DLD1 (cell line): ENCODE measurements at regions not wholly inside any gene's neighbourhood (a gene's known extent, or its start where the extent isn't known, plus 50 kb on each side); places are given as distances from the start of the nearest gene placed in this dataset.

Experiments used
- in situ Hi-C: cut with HindIII; loops from 2 replicates; pipeline ENCODE4 v1.10.0; 2017; ENCODE audit warnings: low sequenced_read_pairs

DNA sequence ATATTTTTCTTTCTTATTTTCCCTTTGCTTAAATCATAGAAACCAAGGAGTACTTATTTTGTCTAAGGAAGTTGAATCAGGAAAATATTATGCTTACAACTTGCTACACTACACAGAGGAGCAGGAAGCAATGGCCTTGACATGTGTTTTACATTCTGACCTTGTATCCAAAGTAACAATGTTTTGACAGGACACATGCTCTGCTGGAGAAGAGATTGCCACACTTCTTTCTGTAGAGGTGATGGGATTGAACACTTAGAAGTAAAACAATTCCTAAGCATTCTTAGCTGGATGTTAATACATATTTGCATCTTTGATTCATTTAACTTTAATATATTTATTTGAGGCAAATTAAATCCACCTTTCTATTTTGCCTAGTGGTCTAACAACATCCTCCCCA, 929.1 kb downstream of the DSC3 start:
- in situ Hi-C loops: no loop called here

DNA sequence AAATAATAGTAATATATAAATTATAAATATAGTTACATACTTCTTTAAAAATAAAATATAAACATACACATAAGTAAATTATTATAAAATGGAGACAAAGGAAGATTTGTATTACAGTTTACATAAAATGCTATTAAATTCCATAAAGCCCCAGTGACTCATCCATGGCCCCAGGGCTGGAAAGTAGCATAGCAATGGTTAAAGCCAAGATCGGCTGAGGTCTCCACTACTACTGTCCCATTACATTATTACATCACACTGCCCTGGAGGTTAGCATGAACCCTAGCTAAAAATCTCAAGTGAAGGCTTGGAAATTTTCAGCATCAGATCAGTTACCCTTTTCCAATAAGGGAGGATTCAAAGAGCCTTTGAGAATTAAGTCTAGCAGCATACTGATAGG, 936.2 kb downstream of the DSC3 start:
- in situ Hi-C loops: no loop called here

- in situ Hi-C loops: no loop called here
Observed at GRCh38 chr18:30103881-30104280, 938.7 kb downstream of the DSC3 start.

DNA sequence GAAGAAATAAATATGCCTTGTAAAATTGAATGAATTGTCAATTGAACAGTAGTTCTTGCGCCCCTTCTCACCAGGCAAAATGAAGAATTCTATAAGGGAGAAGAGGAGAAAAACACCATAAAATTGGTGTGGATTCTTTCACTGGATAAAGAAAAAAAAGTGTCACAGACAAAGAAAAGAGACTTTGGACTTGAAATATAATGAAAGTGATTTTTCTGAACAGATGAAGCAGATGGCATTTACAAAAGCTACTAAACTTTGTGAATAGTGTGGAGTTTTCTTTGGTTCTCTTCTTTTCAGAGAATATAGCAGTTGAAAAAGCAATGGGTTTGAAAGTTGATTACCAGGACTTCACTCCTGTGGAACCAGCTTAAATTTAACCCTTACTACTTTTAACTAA, 945.7 kb downstream of the DSC3 start:
- in situ Hi-C loops: no loop called here

DNA sequence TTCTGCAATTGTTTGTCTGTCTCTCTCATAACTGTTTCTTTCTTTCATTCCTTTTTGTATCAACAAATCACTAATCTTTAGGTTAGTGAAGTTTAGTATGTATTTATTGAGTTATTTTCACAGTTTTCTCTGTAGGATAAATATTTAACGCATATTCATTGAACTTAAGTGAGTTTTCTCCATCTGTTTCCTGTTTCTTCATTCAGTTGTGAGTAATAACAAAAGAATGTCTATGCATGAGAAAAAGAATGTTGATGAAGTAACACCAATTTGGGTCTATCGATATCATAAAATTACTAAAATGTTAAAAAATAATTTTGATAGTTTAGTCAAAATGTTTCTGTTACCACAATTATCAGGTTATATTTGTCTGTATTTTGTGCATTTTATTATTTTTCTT, 948.0 kb downstream of the DSC3 start:
- in situ Hi-C loops: no loop called here

DNA sequence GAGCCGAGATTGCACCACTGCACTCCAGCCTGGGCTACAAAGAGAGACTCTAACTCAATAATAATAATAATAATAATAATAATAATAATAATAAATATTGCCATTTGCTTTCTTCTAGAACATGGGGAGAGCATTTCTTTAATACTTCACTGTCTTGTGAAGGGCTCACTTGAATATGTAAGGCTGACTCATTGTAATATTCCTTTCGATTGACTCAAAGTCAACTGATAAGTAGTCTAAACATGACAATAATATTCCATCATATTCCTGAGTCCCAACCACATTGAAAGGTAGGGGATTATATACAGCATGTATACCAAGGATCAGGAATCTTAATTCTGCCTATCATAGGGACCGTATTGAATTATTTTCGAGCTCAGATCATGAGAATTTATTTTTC, 949.2 kb downstream of the DSC3 start:
- in situ Hi-C loops: no loop called here

DNA sequence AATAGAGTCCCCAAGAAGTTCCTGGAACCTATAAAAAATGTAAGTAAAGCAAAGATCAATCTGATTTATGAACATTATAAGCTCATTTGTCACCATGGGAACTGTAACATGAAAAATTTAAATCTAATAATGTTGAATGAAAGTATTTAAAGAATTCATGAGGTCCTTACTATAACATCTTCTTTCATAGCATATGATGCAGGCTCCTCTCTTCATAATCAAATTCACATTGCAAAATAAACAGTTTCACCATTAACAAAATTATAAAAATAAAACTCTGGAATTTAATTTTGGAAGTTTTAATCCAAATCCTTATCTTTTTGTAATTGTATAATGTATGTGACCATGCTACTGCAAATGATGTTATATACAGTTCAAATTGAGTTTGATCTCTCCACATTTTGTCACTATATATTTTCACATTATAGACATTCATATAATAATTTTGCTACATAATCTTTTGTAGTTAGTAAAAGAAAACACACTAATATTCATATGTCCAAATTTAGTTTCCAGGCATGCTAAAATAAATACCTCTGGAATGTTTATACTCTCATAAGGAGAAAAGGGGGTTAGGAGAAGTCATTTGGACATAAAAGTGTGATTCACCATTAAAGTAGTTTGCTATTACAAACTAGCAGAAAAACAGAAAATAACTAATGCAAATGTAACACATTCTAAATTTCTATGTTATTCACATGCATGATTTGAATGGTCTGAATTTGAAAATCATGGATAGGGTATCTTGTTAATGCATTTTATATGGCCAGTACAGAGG, 954.1 kb downstream of the DSC3 start:
- in situ Hi-C loops: no loop called here

GRCh38 chr18:30086351-30086750, 956.2 kb downstream of the DSC3 start:
- in situ Hi-C loops: no loop called here

- in situ Hi-C loops: no loop called here
Observed at GRCh38 chr18:30081122-30081521, 961.4 kb downstream of the DSC3 start.

DNA sequence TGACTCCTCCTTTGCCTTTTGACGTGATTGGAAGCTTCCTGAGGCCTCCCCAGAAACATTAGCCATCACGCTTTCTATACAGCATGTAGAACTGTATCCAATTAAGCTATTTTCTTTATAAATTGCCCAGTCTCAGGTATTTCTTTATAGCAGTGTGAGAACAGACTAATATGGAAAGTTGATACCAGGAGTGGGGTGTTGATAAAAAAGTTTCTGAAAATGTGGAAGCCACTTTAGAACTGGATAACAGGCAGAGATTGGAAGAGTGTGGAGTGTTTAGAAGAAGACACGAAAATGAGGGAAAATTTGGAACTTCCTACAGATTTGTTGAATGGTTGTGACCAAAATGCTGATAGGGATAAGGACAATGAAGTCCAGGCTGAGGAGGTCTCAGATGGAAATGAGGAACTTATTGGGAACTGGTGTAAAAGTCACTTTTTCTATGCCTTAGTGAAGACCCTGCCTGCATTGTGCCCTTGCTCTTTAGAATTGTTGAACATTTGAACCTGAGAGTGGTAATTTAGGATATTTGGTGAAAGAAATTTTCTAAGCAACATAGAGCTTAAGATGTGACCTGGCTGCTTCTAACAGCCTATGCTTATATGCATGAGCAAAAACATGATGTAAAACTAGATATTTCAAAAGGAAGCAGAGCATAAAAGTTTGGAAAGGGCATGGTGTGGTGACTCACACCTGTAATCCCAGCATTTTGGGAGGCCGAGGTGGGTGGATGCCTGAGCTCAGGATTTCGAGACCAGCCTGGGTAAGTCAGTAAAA, 969.7 kb downstream of the DSC3 start:
- in situ Hi-C loops: no loop called here

DNA sequence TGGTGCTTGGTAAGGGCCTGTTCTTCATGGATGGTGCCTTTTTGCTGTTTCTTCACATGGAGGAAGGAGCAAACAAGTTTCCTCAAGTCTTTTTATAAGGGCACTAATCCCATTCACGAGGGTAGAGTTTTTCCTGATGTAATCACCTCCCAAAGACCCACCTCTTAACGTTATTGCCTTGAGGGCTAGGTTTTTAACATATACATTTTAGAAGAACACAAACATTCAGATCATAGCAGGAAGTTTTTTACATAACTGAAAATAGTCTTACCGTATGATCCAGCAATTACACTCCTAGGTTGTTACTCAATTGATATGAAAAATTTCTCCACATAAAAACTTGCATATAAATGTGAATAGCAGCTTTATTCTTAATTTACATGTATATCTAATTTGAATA, 976.3 kb downstream of the DSC3 start:
- in situ Hi-C loops: no loop called here

DNA sequence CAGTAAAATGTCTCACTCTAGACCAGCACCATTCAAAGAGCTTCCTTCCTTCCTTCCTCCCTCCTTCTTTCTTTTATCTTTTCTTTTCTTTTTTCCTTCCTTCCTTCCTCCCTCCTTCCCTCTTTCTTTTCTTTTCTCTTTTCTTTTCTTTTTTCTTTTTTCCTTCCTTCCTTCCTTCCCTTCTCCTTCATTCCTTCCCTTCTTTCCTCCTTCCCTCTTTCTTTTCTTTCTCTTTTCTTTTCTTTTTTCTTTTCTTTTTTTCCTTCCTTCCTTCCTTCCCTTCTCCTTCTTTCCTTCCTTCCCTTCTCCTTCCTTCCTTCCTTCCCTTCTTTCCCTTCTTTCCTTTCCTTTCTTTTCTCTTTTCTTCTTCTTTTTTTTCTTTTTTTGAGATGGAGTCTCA, 985.1 kb downstream of the DSC3 start:
- in situ Hi-C loops: no loop called here

- in situ Hi-C loops: no loop called here
Observed at GRCh38 chr18:30056528-30056927, 986.0 kb downstream of the DSC3 start.

DNA sequence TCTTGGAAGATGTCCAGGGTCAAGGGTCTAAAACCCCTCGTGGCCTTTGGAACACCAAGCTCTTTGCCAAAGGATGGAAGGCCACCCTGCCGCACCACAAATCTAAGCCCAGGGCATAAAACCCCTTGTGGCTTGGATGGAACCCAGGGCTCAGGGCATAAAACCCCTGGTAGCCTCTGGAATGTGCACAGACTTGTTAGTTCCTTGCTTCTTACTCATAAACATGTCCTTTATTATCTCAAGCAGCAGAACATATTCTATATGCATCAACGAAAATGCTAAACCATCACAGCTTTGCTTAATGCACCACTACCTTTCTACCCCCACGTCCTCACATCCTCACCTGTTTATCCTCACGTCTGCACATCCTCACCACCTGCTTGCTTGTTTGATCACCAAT, 998.0 kb downstream of the DSC3 start:
- in situ Hi-C loops: no loop called here

DNA sequence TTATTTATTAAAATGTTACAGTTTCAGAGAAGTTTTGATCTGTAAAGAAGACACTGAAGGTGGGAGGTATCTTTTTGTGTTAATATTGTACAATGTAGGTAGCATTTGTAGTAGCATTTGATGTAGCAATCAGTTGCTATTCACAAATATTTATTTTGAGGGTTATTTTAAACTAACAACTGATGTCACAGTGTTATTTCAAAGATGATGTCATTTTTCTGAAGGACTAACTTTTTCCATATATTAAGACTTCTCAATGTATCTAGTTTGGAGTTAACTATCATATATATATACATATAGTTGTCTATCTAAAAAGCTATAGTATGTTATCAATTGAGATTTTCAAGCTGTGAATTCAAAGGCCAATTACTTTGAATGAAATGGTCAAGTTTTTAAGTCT, 1003.3 kb downstream of the DSC3 start:
- in situ Hi-C loops: no loop called here

GRCh38 chr18:30034818-30035217, 1007.7 kb downstream of the DSC3 start:
- in situ Hi-C loops: no loop called here

DNA sequence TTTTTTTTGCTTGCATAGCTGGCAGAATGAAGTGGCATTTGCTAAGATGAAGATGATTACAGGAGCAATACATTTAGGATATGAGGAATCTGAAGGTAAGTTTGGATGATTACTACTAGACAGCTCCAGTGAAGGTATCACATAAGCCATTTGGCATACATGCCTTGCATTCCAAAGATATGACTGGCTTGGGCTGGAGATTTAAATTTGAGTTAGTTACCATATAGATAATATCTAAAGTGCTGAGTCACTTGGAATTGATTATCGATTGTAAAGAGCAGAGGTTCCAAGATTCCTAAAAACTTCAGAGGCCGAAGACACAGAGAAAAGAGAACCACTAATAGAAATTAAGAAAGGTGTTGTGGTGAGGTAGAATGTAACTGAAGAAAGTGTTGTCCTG, 1026.4 kb downstream of the DSC3 start:
- in situ Hi-C loops: no loop called here

DNA sequence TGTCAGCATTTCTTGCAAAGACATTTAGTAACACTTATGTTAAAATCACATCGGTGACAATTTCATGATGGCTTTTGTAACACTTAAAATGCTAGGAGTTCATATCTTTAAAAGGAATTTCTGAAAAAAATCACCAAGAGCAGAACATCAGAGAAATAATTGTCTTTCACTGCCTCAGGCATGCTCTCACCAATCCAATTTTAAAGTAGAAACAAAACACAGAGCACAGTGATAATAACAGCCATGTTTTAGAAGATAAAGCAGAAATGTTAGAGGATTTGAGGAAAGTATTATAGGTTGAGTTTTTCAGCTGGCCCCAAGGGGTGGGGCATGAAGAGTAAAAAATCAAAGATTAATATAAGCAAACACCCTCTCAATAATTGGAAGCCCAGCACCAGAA, 1037.6 kb downstream of the DSC3 start:
- in situ Hi-C loops: no loop called here

DNA sequence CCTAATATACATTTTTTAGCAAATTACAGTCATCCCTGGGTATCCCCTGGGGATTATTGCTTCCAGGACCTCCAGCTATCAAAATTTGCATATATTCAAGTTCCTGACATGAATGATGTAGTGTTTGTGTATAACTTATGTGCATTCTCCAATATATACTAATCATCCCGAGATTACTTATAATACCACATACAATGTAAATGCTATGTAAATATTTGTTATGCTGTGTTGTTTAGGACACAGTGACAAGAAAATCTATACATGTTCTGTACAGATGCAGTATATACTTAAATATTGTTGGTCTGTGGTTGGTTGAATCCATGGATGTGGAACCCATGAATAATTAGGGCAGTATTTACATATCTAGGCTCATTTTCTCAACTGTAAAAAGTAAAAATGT, 1060.3 kb downstream of the DSC3 start:
- in situ Hi-C loops: no loop called here

GRCh38 chr18:29979881-29980280, 1062.7 kb downstream of the DSC3 start:
- in situ Hi-C loops: no loop called here

DNA sequence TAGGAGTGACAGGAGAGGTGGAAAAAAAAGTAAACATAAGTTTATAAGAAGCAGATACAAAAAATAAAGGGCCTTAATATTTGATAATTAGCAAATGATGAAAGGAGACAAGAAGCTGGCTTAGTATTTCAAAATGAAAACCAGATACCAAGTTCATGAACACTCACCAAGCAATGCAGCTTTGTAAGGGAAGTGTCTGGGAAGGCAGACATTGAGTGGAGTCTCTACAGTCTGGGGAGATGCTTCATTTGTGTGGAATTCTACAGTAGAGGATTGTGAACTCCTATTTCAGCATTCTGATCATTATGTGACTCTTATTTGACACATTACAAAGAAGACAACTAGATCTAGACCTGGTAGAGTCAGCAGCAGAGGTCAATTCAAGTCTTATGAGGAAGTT, 1072.7 kb downstream of the DSC3 start:
- in situ Hi-C loops: no loop called here

- in situ Hi-C loops: no loop called here
Observed at GRCh38 chr18:29962579-29962978, 1080.0 kb downstream of the DSC3 start.

DNA sequence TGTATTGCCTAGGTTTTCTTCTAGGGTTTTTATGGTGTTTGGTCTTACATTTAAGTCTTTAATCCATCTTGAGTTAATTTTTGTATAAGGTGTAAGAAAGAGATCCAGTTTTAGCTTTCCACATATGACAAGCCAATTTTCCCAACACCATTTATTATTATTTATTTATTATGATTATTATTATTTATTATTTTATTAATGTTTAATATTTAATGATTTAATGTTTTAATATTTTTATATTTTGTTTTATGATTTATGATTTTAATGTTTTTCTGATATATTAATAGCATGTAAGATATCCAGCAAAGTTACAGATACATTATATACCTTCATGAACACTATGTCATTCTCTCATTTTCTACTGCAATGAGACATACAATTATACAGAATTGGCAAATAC, 1082.0 kb downstream of the DSC3 start:
- in situ Hi-C loops: no loop called here
